ENCODE measurements at regions not wholly inside any gene's neighbourhood (a gene's known extent, or its start where the extent isn't known, plus 50 kb on each side); places are given as distances from the start of the nearest gene placed in this dataset.
"Not testable (repeated sequence)": the region's sequence is repeated elsewhere in the genome, so short reads cannot be mapped to it uniquely, and the experiment has no call there.

DNA sequence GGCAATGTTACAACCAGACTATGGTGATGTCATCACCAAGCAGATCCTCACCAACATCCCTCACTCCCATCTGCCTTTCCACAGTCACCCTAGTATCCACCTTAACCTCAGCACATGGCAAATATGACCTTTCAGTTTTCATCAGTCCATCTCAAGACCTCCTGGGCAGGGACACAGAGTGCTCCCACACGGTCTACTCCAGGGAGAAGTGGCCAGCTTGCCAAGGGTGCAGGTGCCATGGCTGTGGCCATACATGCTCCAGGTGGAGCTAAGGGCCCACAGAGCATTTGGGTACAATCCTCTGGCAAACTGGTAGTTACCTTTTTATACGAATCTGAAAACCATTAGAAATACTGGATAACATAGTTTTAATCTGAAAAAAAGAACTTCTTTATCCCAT, 453.1 kb downstream of the ADCYAP1 start:
- no peak for DNase-seq
- H3K9me3 ChIP-seq (ENCODE audit: control insufficient read depth, low read length), result no peaks in the 10 kb centered on the region
- no peak overlapping the region for H3K27ac ChIP-seq (ENCODE audit: insufficient read depth, low read length, poor library complexity, severe bottlenecking)
- no peaks in the 10 kb centered on the region for H3K27me3 ChIP-seq (replicated peaks; ENCODE audit: control insufficient read depth, insufficient read depth, low read length, poor library complexity, severe bottlenecking)
- H3K4me1 ChIP-seq (ENCODE audit: control insufficient read depth, insufficient read depth, low read length, poor library complexity, severe bottlenecking), result no peaks in the 10 kb centered on the region
- H3K36me3 ChIP-seq (ENCODE audit: control insufficient read depth, insufficient read depth, low read length), result no peaks in the 10 kb centered on the region
- no peak overlapping the region for H3K4me3 ChIP-seq (ENCODE audit: insufficient read depth, low read depth, low read length, poor library complexity, severe bottlenecking)

DNA sequence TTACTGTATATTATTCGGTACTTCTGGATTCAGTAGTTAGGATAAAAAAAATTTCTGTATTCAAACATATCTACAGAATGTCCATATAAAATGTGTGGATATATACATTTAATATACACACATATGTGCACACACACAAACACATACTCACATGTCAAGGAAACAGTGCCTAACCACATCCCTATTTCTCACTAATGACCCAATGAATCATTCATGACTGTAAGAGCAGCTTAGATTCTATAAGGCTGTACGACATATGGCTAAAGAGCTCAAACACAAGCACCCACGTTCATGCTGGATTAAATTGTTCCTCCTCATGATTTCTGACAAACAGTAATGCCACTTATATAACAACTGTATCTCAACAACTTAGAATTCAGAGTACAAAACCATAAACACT, 457.3 kb downstream of the ADCYAP1 start:
- Histone ChIP-seq H3K4me3 (ENCODE audit: insufficient read depth, low read depth, low read length, poor library complexity, severe bottlenecking) (no peak overlapping the region), H3K36me3 (ENCODE audit: control insufficient read depth, insufficient read depth, low read length) (no peaks in the 10 kb centered on the region), H3K9me3 (ENCODE audit: control insufficient read depth, low read length) (no peaks in the 10 kb centered on the region), H3K27me3 (replicated peaks; ENCODE audit: control insufficient read depth, insufficient read depth, low read length, poor library complexity, severe bottlenecking) (no peaks in the 10 kb centered on the region), H3K4me1 (ENCODE audit: control insufficient read depth, insufficient read depth, low read length, poor library complexity, severe bottlenecking) (no peaks in the 10 kb centered on the region), H3K27ac (ENCODE audit: insufficient read depth, low read length, poor library complexity, severe bottlenecking) (no peak overlapping the region)
- DNase-seq, result no peak

DNA sequence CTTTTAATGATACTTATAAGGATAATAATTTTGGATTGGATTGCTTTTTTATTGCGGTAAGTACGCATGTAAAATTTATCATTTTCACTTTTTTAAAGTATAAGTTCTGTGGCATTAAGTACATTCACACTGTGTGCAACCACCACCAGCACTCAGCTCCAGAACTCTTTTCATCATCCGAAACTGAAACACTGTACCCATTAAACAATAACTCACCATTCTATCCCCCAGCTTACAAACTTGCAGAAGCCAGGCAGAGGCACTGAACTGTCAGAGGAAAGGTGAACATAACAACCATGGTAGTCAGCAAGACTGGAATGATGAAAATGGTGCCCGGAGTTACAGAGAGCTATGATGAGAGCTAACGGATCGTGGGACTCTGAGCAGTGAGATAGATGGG, 465.9 kb downstream of the ADCYAP1 start:
- DNase-seq, result no peak
- H3K4me3 ChIP-seq (ENCODE audit: insufficient read depth, low read depth, low read length, poor library complexity, severe bottlenecking), result no peak overlapping the region
- no peak overlapping the region for H3K27ac ChIP-seq (ENCODE audit: insufficient read depth, low read length, poor library complexity, severe bottlenecking)
- H3K4me1 ChIP-seq (ENCODE audit: control insufficient read depth, insufficient read depth, low read length, poor library complexity, severe bottlenecking), result no peaks in the 10 kb centered on the region
- H3K36me3 ChIP-seq (ENCODE audit: control insufficient read depth, insufficient read depth, low read length), result no peaks in the 10 kb centered on the region
- H3K9me3 ChIP-seq (ENCODE audit: control insufficient read depth, low read length), result no peaks in the 10 kb centered on the region
- H3K27me3 ChIP-seq (replicated peaks; ENCODE audit: control insufficient read depth, insufficient read depth, low read length, poor library complexity, severe bottlenecking), result no peaks in the 10 kb centered on the region

DNA sequence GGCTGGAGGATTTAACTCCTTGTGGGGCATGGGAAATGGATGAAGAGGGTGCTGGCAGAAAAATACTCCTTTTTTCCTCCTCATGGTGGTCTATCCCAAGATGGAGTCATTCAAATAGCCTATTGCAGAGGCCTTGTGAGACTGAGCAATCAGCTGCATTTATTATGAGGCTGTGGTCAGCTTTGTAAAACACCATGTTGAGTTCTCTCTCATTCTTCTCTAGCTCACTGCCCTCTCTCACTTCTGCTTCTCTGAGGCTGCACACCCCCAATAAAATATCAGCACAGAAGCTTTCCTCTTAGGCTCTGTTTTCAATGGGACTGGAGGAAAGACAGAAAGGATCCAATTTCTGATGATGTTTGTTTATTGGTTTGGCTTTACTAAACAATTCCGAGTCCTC, 467.1 kb downstream of the ADCYAP1 start:
- Histone ChIP-seq H3K36me3 (ENCODE audit: control insufficient read depth, insufficient read depth, low read length) (no peaks in the 10 kb centered on the region), H3K9me3 (ENCODE audit: control insufficient read depth, low read length) (no peaks in the 10 kb centered on the region), H3K4me1 (ENCODE audit: control insufficient read depth, insufficient read depth, low read length, poor library complexity, severe bottlenecking) (no peaks in the 10 kb centered on the region), H3K4me3 (ENCODE audit: insufficient read depth, low read depth, low read length, poor library complexity, severe bottlenecking) (no peak overlapping the region), H3K27me3 (replicated peaks; ENCODE audit: control insufficient read depth, insufficient read depth, low read length, poor library complexity, severe bottlenecking) (no peaks in the 10 kb centered on the region), H3K27ac (ENCODE audit: insufficient read depth, low read length, poor library complexity, severe bottlenecking) (no peak overlapping the region)
- no peak for DNase-seq

DNA sequence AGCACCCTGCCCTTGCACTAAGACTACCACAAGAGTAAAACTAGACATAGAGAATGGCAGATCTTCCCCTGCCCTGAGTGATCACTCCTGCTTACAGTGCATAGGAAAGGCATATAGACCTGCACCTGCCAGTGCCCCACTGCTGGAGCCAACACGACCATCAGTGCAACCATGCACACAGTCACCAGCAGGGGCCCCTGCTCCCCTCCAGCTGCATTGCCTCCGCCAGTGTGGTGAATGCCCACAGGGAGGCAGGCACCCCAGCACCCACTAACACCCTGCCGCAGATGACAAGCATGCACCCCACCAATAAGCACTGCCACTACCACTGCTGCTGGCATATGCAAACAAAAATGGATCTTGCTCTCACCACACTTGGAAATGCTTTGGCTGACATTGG, 478.8 kb downstream of the ADCYAP1 start:
- Histone ChIP-seq H3K4me1 (ENCODE audit: control insufficient read depth, insufficient read depth, low read length, poor library complexity, severe bottlenecking) (no peaks in the 10 kb centered on the region), H3K36me3 (ENCODE audit: control insufficient read depth, insufficient read depth, low read length) (no peaks in the 10 kb centered on the region), H3K27ac (ENCODE audit: insufficient read depth, low read length, poor library complexity, severe bottlenecking) (no peak overlapping the region), H3K9me3 (ENCODE audit: control insufficient read depth, low read length) (peaks cover 4% of the 10 kb centered on the region), H3K4me3 (ENCODE audit: insufficient read depth, low read depth, low read length, poor library complexity, severe bottlenecking) (no peak overlapping the region), H3K27me3 (replicated peaks; ENCODE audit: control insufficient read depth, insufficient read depth, low read length, poor library complexity, severe bottlenecking) (no peaks in the 10 kb centered on the region)
- no peak for DNase-seq

DNA sequence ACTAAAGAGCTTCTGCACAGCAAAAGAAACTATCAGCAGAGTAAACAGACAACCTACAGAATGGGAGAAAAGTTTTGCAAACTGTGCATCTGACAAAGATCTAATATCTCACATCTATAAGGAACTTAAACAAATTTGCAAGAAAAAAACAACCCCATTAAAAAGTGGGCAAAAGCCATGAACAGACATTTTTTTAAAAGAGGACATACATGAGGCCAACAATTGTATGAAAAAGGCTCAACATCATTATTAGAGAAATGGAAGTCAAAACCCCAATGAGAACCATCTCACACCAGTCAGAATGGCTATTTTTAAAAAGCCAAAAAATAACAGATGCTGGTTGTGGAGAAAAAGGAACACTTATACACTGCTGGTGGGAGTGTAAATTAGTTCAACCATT, 483.8 kb downstream of the ADCYAP1 start:
- not testable (repeated sequence) for H3K27ac ChIP-seq (ENCODE audit: insufficient read depth, low read length, poor library complexity, severe bottlenecking); H3K27me3 ChIP-seq (replicated peaks; ENCODE audit: control insufficient read depth, insufficient read depth, low read length, poor library complexity, severe bottlenecking); H3K4me3 ChIP-seq (ENCODE audit: insufficient read depth, low read depth, low read length, poor library complexity, severe bottlenecking); H3K36me3 ChIP-seq (ENCODE audit: control insufficient read depth, insufficient read depth, low read length); H3K4me1 ChIP-seq (ENCODE audit: control insufficient read depth, insufficient read depth, low read length, poor library complexity, severe bottlenecking); DNase-seq; H3K9me3 ChIP-seq (ENCODE audit: control insufficient read depth, low read length)

DNA sequence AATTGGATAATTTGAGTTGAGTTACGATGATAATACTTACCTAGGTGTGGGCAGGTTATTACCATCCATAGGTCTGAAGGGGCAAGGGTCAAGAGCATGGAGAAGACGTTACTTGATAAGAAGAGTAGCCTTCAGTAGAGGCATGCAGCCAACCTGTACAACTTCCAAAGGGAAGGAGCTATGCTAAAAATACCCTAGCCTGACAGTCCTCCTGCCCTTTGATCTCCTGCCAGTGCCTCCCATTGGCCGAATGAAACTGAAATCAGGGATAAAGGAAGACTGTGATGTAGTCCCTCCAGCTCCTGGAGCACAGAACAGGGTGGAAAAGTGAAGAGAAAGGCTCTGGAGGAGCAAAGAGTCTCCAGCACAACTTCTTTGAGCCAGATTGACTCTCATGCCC, 487.4 kb downstream of the ADCYAP1 start:
- no peak overlapping the region for H3K27ac ChIP-seq (ENCODE audit: insufficient read depth, low read length, poor library complexity, severe bottlenecking)
- no peaks in the 10 kb centered on the region for H3K4me1 ChIP-seq (ENCODE audit: control insufficient read depth, insufficient read depth, low read length, poor library complexity, severe bottlenecking)
- no peak overlapping the region for H3K4me3 ChIP-seq (ENCODE audit: insufficient read depth, low read depth, low read length, poor library complexity, severe bottlenecking)
- no peaks in the 10 kb centered on the region for H3K9me3 ChIP-seq (ENCODE audit: control insufficient read depth, low read length)
- DNase-seq, result no peak
- H3K36me3 ChIP-seq (ENCODE audit: control insufficient read depth, insufficient read depth, low read length), result no peaks in the 10 kb centered on the region
- H3K27me3 ChIP-seq (replicated peaks; ENCODE audit: control insufficient read depth, insufficient read depth, low read length, poor library complexity, severe bottlenecking), result no peaks in the 10 kb centered on the region

DNA sequence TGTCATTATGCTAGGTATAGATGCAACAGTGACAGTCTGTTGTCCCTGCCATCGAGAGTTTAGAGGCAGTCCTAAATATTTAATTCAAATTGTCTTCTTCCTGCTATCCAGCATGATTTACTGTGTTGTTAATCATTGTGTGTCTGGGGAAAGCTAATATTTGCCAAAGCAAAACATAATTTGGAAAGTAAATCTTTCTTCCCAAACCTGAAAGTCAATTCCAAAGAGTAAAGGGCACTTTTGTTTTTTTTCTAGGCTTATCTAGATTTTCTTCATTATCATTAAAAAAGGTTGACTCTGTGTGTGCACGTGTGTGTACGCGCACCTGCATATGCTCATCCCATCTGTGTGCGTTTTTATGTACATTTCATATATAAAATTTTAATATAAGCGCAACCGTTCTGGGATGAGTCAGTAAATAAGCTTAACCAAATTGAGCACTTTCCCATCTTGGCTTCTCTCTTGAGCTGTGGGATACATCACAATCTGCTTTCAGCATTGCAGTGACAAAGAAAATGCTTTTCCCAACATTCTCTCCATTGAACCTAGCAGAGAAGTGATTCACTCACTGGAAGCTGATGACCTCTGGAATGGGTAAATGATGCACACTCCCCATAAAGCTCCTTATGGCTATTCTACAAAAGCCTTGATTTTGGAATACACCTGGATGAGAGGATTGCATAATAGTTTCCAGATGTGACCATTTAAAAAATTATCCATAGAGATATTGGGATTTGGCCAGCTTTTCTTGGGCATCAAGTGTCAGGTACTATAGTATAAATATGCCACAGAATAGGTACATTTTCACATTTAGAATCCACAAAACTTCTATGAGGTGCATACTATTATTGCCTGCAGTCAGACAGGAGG, 488.4 kb downstream of the ADCYAP1 start:
- Histone ChIP-seq H3K27me3 (replicated peaks; ENCODE audit: control insufficient read depth, insufficient read depth, low read length, poor library complexity, severe bottlenecking) (no peaks in the 10 kb centered on the region), H3K4me1 (ENCODE audit: control insufficient read depth, insufficient read depth, low read length, poor library complexity, severe bottlenecking) (no peaks in the 10 kb centered on the region), H3K36me3 (ENCODE audit: control insufficient read depth, insufficient read depth, low read length) (no peaks in the 10 kb centered on the region), H3K4me3 (ENCODE audit: insufficient read depth, low read depth, low read length, poor library complexity, severe bottlenecking) (no peak overlapping the region), H3K9me3 (ENCODE audit: control insufficient read depth, low read length) (no peaks in the 10 kb centered on the region), H3K27ac (ENCODE audit: insufficient read depth, low read length, poor library complexity, severe bottlenecking) (no peak overlapping the region)
- DNase-seq, result no peak

DNA sequence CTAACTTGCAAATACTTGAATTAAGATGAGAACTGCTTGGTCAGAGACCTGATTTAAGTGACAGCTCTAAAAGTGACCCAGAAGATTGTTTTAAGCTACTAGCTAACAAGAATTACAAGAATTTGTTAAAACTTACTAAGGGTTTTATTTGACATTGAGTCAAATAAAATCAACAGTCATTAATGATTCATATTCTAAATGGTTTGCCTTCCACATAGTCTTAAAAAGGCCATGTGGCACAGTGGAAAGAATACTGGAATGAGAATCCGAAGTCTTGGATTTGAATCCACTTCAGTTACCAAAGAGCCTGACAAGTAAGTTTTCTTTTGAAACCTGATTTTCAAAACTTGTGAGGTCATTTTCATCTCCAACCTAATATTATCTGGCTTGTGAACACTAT, 489.3 kb downstream of the ADCYAP1 start:
- Histone ChIP-seq H3K27ac (ENCODE audit: insufficient read depth, low read length, poor library complexity, severe bottlenecking) (no peak overlapping the region), H3K9me3 (ENCODE audit: control insufficient read depth, low read length) (no peaks in the 10 kb centered on the region), H3K4me3 (ENCODE audit: insufficient read depth, low read depth, low read length, poor library complexity, severe bottlenecking) (no peak overlapping the region), H3K36me3 (ENCODE audit: control insufficient read depth, insufficient read depth, low read length) (no peaks in the 10 kb centered on the region), H3K4me1 (ENCODE audit: control insufficient read depth, insufficient read depth, low read length, poor library complexity, severe bottlenecking) (no peaks in the 10 kb centered on the region), H3K27me3 (replicated peaks; ENCODE audit: control insufficient read depth, insufficient read depth, low read length, poor library complexity, severe bottlenecking) (no peaks in the 10 kb centered on the region)
- DNase-seq, result no peak

DNA sequence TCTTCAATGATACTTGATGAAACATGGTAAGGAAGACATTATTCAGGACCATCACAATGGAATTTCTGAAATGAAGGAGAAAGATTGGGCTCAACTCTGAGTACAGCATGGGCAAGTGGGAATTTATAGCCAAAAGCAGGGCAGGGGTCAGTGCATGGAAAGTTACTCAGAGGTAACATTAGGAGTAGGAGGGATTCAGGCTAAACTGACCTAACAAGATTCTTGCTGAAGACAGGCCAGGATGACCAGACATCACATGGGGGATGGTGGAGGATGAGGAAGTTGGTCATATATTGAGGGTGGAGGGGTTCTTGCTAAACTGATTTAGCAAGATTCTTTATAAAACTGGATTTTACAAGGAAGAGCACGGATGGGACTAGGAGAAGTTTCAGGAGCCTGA, 489.8 kb downstream of the ADCYAP1 start:
- Histone ChIP-seq H3K4me3 (ENCODE audit: insufficient read depth, low read depth, low read length, poor library complexity, severe bottlenecking) (no peak overlapping the region), H3K27ac (ENCODE audit: insufficient read depth, low read length, poor library complexity, severe bottlenecking) (no peak overlapping the region), H3K4me1 (ENCODE audit: control insufficient read depth, insufficient read depth, low read length, poor library complexity, severe bottlenecking) (no peaks in the 10 kb centered on the region), H3K27me3 (replicated peaks; ENCODE audit: control insufficient read depth, insufficient read depth, low read length, poor library complexity, severe bottlenecking) (no peaks in the 10 kb centered on the region), H3K9me3 (ENCODE audit: control insufficient read depth, low read length) (no peaks in the 10 kb centered on the region), H3K36me3 (ENCODE audit: control insufficient read depth, insufficient read depth, low read length) (no peaks in the 10 kb centered on the region)
- DNase-seq, result no peak
